ENCODE measurements at regions not wholly inside any gene's neighbourhood (a gene's known extent, or its start where the extent isn't known, plus 50 kb on each side); places are given as distances from the start of the nearest gene placed in this dataset.
"Not testable (repeated sequence)": the region's sequence is repeated elsewhere in the genome, so short reads cannot be mapped to it uniquely, and the experiment has no call there.

DNA sequence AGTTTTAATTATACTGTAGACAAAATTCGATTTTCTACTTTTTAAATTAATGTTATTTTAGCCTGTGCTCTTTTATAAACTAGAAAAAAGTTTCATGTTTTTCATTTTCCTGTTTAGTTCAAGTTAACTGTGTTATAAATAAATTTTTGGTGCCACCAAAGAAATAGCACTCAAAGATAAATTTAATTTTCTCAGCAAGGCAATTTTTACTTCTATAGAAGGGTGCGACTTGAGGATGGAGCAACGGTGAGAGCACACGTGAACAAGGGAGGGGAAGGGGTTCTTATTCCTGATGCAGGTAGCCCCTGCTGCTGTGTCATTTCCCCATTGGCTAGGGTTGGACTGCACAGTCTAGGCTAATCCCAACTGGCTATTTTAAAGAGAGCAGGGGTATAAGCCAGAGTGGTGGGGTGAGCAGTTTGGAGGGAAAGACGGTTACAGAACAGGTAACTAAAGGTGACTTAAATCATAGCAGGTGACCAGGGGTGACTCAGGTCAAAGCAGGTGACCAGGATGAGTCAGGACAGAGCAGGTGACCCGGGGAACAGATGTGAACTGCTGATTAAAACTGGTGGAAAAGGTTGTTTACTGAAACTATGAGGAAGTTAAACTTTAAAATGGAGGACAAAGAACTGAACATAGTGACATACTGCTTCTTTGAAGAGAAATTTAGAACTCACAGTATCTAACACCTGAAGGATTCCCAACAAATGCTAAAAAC, 104.6 kb upstream of the GPBP1 start:
- no peak for DNase-seq

DNA sequence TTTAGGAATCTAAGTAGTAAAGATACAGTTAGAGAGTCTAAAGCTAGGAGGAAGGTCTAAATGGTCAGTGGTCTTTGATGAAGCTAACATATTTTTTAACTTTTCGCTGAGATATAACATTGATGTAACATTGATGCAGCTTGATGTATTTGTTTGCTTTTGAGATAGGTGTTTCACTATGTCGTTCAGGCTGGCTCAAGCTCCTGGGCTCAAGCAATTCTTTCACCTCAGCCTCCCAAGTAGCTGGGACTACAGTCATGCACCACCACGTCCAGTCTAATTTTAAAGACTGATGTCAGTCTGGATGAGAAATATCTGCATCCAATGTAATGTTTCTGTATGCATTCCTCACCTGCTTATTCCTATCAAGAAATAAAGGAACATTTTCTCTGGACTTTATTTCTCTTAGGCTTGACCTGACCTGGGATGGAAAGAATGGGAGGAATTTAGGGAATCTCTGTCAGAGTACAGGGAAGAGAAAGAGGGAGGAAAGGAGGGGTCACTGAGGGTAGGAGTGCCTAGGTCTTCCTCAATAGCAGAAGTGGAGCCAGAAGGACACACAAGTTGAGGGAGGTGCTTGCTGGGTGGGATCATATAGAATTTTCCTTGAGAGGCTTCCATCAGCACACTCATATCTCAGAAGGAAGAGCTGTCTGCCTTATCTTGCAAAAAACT, 101.5 kb upstream of the GPBP1 start:
- no peak for DNase-seq

DNA sequence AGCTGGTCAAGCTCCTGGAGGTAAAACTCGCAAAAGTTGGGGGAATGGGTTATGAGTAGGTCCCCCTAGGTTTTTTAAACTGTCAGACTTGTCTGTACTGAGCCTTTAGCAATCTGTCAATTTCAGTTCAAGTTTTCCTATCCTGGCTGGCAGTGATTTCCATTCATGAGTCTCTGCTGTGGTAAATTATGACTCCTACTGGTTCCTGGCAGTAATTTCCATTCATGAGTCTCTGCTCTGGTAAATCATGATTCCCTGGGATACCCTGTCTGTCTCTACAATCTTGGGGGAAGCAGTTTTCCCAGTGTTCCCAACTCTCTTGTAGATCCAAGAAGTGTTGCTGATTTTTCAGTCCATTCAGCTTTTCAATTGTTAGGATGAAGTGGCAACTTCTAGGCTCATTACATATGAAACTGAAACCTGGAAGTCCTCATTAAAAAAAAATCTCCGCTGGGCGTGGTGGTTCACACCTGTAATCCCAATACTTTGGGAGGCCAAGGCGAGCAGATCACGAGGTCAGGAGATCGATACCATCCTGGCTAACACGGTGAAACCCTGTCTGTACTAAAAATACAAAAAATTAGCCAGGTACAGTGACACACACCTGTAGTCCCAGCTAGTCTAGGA, 91.3 kb upstream of the GPBP1 start:
- DNase-seq: no peak

DNA sequence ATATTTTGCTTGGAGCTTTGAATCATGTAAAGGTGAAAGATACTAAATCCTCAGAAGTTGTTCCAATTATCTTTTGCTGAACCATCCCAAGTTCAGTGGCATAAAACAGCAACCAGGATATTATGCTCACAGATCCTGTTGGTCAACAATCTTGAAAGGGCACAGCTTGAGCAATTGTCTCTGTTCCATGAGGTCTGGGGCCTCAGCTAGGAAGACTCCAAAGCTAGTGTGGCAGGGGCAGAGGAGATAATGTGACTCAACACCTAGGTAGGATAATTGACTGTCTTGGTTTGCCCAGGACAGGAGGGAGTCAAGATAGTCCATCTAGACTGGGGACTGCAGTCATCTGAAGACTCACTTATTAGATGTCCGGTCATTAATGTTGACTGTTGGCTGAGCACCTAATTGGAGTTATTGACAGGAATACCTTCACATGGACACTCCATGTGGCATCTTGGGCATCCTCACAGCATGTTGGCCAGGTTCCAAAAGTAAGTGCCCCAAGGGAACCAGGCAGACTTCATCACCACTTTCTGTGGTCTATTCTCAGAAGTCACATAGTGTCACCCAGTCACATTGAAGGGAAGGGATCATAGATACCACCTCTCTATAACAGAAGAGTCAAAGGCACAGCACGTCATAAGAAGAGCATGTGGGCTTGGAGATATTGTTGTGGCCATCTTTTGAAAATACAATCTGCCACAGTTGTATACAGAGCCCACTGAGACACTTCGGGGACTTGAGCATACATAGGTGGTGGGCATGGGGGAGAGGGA, 88.4 kb upstream of the GPBP1 start:
- DNase-seq: no peak

DNA sequence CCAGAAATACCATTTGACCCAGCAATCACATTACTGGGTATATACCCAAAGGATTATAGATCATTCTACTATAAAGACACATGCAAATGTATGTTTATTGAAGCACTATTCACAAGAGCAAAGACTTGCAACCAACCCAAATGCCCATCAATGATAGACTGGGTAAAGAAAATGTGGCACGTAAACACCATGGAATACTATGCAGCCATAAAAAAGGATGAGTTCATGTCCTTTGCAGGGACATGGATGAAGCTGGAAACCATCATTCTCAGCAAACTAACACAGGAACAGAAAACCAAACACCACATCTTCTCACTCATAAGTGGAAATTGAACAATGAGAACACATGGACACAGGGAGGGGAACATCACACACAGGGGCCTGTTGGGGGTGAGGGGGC, 85.9 kb upstream of the GPBP1 start:
- DNase-seq: not testable (repeated sequence)

DNA sequence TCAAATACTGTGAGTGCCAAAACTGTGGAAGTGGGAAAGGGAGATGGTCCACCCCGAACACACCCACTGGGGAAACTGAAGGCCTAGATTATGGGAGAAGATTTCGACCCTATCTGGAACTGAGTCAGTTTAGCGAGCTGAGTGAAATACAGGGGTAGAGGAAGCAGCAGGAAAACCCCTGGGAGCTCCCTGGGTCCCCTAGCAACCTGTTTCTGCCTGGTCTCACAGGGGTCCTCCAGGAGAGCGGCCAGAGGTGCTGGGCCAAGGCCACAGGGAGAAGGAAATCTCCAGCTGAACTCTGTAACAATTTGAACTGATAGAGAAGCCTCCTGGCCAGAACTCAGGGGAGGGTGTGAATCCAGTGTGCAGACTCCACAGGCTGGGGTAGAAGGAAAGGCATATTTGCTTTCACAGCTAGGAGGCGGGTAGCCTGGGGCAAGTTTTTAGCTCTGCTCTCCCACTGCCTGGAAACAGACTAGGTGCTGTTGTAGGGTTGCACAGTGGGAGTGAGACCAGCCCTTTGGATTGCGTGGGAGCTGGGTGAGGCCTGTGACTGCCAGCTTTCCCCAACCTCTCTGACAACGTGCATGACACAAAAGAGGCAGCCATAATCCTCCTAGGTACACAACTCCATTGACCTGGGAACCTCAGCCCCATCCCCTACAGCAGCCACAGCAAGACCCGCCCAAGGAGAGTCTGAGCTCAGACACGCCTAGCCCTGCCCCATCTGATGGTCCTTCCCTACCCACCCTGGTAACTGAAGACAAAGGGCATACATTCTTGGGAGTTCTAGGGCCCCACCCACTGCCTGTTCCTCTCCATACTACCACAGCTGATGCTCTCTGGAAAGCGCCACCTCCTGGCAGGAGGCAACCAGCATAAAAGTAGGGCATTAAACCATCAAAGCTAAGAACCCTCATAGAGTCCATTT, 78.8 kb upstream of the GPBP1 start:
- no peak for DNase-seq

DNA sequence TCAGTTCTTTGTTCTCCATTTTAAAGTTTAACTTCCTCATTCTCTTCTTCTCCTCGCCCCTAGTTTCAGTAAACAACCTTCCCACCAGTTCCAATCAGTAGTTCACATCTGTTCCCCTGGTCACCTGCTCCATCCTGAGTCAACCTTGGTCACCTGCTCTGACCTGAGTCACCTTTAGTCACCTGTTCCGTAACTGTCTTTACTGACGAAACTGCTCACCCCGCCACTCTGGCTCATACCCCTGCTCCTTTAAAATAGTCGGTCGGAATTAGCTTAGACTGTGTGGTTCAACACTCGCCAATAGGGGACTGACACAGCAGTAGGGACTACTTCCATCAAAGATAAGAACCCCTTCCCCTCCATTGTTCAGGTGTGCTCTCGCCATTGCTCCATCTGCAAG, 76.3 kb upstream of the GPBP1 start:
- no peak for DNase-seq

DNA sequence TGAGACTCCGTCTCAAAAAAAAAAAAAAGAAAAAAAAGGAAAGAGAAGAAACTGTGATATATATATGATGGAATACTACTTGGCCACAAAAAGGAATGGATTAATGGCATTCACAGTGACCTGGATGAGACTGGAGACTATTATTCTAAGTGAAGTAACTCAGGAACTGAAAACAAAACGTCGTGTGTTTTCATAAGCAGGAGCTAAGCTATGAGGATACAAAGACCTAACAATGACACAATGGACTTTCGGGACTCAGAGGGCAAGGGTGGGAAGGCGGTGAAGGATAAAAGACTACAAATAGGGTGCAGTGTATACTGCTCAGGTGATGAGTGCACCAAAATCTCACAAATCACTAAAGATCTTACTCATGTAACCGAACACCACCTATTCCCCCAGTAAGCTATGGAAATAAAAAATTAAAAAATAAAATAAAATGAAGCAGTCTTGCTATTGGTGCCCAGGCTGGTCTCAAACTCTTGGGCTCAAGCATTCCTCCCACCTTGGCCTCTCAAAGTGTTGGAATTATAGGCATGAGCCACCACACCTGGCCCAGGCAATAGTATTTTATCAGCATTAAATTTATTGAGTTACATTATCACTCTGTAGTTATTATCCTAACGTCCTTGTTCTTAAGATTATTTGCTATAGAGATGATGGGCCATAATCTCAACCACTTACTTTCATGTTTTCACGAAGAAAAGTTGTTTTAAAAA, 71.5 kb upstream of the GPBP1 start:
- DNase-seq: no peak

DNA sequence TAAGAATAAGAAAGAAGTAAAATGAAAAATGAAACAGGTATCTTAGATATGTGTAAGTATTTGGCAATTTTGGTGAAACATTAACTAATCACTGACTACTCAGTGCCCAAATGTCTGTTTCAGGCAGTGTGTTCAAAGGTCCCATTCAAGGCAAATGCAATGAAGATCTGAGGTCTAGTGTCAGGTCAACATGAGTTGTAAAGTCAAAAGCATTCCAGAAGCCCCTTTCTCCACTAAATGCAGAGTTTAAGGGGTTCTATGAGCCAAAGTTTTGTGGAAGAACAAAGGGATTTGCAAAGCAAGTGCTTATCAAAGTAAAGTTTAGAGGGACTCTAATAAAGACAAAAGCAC, 71.0 kb upstream of the GPBP1 start:
- DNase-seq: no peak

DNA sequence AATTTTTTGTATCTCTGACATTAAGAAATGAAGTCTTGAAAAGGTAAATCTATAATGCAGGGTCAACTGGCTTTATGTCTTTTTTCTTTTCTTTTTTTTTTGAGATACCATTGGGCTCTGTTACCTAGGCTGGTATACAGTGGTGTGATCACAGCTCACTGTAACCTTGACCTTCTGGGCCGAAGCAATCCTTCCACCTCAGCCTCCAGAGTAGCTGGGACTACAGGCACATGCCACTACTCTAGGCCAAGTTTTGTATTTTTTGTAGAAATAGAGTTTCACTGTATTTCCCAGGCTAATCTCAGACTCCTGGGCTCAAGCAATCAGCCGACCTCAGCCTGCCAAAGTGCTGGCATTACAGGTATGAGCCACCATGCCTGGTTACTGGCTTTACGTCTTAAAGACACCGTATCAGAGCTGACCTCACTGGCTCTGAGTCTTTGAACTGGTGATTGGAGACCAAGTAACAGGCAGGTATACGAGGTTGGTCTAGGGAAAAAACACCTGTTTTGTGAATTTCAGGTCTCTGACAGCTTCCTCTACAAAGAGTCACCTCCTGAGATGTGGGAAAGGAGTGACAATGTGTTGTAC, 70.4 kb upstream of the GPBP1 start:
- no peak for DNase-seq

DNA sequence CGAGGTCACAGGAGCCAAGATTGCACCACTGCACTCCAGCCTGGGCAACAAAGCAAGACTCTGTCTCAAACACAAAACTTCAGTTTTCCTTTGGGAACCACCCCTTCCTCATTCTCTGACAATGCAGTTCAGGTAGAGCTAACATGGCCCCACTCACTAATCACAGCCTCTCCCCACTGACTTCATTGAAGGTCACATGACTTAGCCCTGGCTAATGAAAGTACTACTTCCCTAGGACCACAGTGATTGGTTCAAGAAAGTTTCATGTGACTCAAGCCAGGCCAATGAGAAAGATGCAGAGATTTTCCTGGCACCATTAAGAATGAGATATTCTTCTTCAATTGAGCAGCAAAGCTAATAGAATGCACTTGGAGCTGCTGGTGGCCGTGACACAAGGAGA, 67.2 kb upstream of the GPBP1 start:
- peak; percentile 0 to 10 for DNase-seq

DNA sequence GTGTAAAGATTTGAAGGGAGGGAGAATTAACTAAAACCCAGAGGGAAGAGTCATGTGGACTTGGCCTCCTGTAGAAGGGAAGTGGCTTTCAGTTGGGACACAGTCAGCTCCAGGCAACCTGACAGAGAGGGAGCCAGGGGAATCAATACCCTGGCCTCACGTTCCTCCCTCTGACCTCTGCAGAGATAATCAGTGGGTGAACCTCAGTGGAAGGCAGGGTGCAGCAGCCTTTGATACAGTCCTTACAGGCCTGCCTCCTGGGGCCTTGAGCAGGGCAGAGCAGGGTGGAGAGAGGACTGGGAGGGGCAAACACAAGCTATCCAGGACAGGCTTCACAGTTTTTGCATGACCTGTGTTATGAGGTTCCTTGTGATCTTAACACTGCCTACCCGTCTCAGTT, 61.9 kb upstream of the GPBP1 start:
- DNase-seq: no peak

DNA sequence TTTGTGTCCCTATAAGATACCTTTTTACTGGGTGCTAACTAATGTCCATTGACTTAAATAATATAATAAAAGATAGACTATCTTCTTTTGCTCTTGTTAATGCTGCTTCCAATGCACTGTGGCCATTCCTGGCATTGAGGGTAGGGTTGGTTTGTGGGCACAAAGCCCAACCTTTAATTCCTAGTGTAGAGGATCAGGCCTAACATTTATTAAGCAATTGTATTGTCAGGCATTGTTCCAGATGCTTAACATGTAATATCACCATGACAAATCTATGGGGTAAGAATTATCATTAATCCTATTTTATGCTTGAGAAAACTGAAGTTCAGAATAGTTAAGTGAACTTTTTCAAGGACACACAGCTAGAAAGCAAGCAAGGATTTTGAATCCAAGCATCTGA, 60.4 kb upstream of the GPBP1 start:
- no peak for DNase-seq

DNA sequence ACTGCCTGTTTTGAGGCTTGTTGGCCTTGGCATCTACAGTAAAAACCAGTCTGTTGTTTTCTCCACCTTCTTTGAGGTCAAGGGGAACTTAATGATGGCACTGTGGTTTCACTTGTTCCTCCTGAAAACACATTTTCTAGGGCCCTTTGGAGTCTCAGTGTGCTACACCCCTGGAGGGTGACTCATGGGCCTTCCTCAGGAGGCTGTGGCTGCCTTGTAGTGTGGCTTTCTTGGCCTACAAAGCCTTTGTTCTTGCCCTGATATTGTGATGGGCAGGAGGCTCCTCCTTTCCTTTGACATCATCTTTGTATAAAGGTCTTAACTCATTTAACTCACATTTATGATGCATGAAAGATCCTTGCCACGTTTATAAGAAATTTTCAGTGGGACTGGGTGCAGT, 56.3 kb upstream of the GPBP1 start:
- no peak for DNase-seq

DNA sequence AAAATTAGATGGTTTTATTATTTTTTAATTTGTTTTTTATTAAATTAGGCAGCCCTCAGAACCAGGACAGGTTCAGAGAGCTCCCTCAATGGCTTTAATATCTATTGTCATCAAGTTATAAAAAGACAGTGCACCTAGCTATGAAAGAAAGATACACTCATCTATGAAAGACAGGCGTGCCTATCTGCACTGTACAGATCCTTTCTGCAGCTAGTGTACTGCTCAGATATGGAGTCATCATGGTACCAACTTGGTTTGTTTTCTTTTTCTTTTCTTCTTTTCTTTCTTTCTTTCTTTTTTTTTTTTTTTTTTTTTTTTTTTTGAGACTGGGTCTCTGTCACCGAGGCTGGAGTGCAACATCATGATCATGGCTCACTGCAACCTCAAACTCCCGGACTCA, 54.8 kb upstream of the GPBP1 start:
- no peak for DNase-seq

DNA sequence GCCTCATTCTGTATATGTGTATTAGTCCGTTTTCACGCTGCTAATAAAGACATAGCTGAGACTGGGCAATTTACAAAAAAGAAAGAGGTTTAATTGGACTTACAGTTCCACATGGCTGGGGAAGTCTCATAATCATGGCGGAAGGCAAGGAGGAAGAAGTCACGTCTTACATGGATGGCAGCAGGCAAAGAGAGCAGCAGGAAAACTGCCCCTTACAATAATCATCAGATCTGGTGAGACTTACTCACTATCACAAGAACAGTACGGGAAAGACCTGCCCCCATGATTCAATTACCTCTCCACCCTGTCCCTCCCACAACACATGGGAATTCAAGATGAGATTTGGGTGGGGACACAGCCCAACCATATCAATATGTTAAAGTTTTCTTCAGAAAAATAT, 49.8 kb upstream of the GPBP1 start:
- no peak for DNase-seq
